Stimulated activated CD8-positive, alpha-beta memory T cell treated with anti-CD3 and anti-CD28 coated beads, Interleukin-12 subunit alpha, Interleukin-12 subunit beta, amount 100 ng/mL, for 1 hour (primary cell): ENCODE measurements at regions not wholly inside any gene's neighbourhood (a gene's known extent, or its start where the extent isn't known, plus 50 kb on each side); places are given as distances from the start of the nearest gene placed in this dataset.
"Not testable (repeated sequence)": the region's sequence is repeated elsewhere in the genome, so short reads cannot be mapped to it uniquely, and the experiment has no call there.

Experiments
- DNase-seq: peaks from one replicate; pipeline ENCODE4 v3.0.0-alpha.2; 2020; ENCODE audit warnings: low read depth

- not testable (repeated sequence) for DNase-seq
Measured at GRCh38 chr5:155714435-155714834, 612.5 kb upstream of the SGCD start.

GRCh38 chr5:155726267-155726666, 600.7 kb upstream of the SGCD start:
- DNase-seq: no peak

GRCh38 chr5:155727512-155728145, 599.3 kb upstream of the SGCD start:
- DNase-seq: no peak

- DNase-seq: no peak
Measured at GRCh38 chr5:155728146-155728856, 598.7 kb upstream of the SGCD start.

- DNase-seq: no peak
Measured at GRCh38 chr5:155728857-155729683, 597.9 kb upstream of the SGCD start.

GRCh38 chr5:155729684-155730059, 597.3 kb upstream of the SGCD start:
- no peak for DNase-seq

GRCh38 chr5:155732587-155733376, 594.2 kb upstream of the SGCD start:
- no peak for DNase-seq

GRCh38 chr5:155733935-155734334, 593.0 kb upstream of the SGCD start:
- DNase-seq: no peak

- DNase-seq: no peak
Measured at GRCh38 chr5:155735388-155735787, 591.6 kb upstream of the SGCD start.

GRCh38 chr5:155738616-155739015, 588.3 kb upstream of the SGCD start:
- no peak for DNase-seq

GRCh38 chr5:155746367-155747038, 580.5 kb upstream of the SGCD start:
- DNase-seq: no peak

- DNase-seq: no peak
Measured at GRCh38 chr5:155750101-155750500, 576.9 kb upstream of the SGCD start.

GRCh38 chr5:155750571-155750970, 576.4 kb upstream of the SGCD start:
- DNase-seq: no peak

GRCh38 chr5:155753943-155754581, 572.9 kb upstream of the SGCD start:
- no peak for DNase-seq

- DNase-seq: no peak
Measured at GRCh38 chr5:155759252-155759651, 567.7 kb upstream of the SGCD start.

GRCh38 chr5:155759984-155760383, 567.0 kb upstream of the SGCD start:
- no peak for DNase-seq

- no peak for DNase-seq
Measured at GRCh38 chr5:155761502-155761901, 565.5 kb upstream of the SGCD start.

- DNase-seq: no peak
Measured at GRCh38 chr5:155765715-155766114, 561.2 kb upstream of the SGCD start.

- DNase-seq: no peak
Measured at GRCh38 chr5:155767470-155767869, 559.5 kb upstream of the SGCD start.

GRCh38 chr5:155768332-155768731, 558.6 kb upstream of the SGCD start:
- no peak for DNase-seq

- no peak for DNase-seq
Measured at GRCh38 chr5:155772009-155772662, 554.8 kb upstream of the SGCD start.
